ENCODE measurements at regions not wholly inside any gene's neighbourhood (a gene's known extent, or its start where the extent isn't known, plus 50 kb on each side); places are given as distances from the start of the nearest gene placed in this dataset.
A peak's percentile ranks its signal among the peaks of the same experiment; 100 is the strongest.

DNA sequence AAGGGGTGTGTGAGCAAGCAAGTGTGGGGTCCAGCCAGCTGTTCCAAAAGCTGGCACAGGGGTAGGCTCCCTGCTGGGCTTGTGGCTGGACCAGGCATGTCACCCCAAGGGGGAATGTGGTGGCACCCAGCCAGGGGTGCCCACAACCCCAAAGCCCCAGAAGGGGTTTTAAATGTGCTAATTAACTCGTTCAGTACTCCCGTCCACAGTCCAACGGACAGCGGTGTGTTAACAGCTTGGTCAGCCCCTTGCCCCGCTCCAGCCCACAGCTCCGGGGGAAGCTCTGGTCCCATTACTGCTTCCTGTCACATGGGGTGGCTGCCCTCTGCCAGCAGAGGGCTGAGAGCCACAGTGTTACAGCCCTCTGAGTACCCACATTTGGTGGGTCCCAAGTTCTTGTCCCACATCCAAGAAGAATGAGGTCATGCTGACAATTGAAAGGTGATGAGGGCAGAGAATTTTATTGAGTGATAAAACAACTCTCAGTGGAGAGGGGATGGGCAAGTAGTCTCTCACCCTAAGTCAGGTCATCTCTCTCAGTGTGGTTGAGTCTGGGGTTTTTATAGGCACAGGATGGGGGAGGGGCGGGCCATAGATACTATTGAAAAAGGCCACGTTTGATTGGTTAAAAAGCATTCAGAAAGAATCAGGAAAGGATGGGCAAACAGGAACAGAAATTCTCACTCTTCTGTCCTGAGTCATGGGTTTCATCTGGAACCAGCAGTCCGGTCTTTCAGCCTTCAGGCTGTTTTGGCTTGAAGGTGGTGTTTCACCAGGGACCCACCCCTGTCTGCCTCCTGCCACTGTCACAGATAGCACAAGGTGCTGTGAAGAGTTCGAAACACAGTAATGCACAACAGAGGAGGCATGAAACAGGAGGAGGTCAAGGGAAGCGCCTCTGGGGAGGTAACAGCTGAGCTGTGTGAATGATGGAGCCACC lies 238.5 kb downstream of the NFATC2 start:
- H3K4me1 Mint-ChIP-seq = peaks cover 39% of the 10 kb centered on the region
- TF ChIP-seq, protein P1, sequence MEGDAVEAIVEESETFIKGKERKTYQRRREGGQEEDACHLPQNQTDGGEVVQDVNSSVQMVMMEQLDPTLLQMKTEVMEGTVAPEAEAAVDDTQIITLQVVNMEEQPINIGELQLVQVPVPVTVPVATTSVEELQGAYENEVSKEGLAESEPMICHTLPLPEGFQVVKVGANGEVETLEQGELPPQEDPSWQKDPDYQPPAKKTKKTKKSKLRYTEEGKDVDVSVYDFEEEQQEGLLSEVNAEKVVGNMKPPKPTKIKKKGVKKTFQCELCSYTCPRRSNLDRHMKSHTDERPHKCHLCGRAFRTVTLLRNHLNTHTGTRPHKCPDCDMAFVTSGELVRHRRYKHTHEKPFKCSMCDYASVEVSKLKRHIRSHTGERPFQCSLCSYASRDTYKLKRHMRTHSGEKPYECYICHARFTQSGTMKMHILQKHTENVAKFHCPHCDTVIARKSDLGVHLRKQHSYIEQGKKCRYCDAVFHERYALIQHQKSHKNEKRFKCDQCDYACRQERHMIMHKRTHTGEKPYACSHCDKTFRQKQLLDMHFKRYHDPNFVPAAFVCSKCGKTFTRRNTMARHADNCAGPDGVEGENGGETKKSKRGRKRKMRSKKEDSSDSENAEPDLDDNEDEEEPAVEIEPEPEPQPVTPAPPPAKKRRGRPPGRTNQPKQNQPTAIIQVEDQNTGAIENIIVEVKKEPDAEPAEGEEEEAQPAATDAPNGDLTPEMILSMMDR (conservative IDR thresholded peaks at IDR 0.05) = peak; percentile 15
- H3K27ac Mint-ChIP-seq = peak overlapping the region; percentile 96
- no peaks in the 10 kb centered on the region for H3K27me3 Mint-ChIP-seq (ENCODE audit: insufficient read depth)
- Histone ChIP-seq H3K9me3 (ENCODE audit: control insufficient read depth, low read length) (peaks cover 56% of the 10 kb centered on the region), H3K4me3 (ENCODE audit: low read length) (peak overlapping the region; percentile 77), H3K36me3 (ENCODE audit: control insufficient read depth, insufficient read depth, low read length) (no peaks in the 10 kb centered on the region), H3K27me3 (ENCODE audit: control insufficient read depth, insufficient read depth, low read length, poor library complexity, severe bottlenecking) (no peaks in the 10 kb centered on the region), H3K9ac (ENCODE audit: extremely low read depth, low read length, poor library complexity, severe bottlenecking) (peak overlapping the region; percentile 69), H3K4me1 (ENCODE audit: control insufficient read depth, insufficient read depth, low read length) (peaks cover 19% of the 10 kb centered on the region), H3K27ac (ENCODE audit: low read depth, low read length) (no peak overlapping the region)
- 91 to 99% methylated on average over 10 to 11 of the region's 11 CpGs for WGBS, 2 experiments (ENCODE audit: insufficient coverage in 1 of 2, insufficient read length in 1 of 2)
- H3K9me3 Mint-ChIP-seq = peaks cover 60% of the 10 kb centered on the region
- H3K4me3 Mint-ChIP-seq = no peak overlapping the region
- peaks cover 25% of the 10 kb centered on the region for H3K36me3 Mint-ChIP-seq (ENCODE audit: low read depth)
- DNase-seq = no peak

DNA sequence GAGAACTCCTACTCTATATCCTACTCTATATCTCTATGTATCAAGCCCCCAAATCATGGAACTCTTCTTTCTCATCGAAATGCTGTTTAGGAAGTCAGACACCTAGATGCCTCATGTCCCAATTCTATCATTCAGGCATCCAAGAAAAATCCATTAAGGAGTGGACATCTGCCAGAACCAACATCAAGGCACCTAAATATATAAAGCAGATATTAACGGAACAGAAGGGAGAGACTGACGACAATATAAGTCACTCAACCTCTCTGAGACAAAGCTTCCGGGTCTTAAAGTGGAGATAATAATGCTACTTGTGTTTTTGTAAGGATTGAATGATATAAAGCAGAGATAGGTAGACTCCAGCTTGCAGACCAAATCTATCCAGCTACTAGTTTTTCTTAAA lies 241.5 kb downstream of the NFATC2 start:
- H3K27me3 Mint-ChIP-seq (ENCODE audit: insufficient read depth) = no peaks in the 10 kb centered on the region
- Histone ChIP-seq H3K36me3 (ENCODE audit: control insufficient read depth, insufficient read depth, low read length) (no peaks in the 10 kb centered on the region), H3K27me3 (ENCODE audit: control insufficient read depth, insufficient read depth, low read length, poor library complexity, severe bottlenecking) (no peaks in the 10 kb centered on the region), H3K4me3 (ENCODE audit: low read length) (peak overlapping the region; percentile 44), H3K9ac (ENCODE audit: extremely low read depth, low read length, poor library complexity, severe bottlenecking) (no peak overlapping the region), H3K4me1 (ENCODE audit: control insufficient read depth, insufficient read depth, low read length) (peaks cover 7% of the 10 kb centered on the region), H3K27ac (ENCODE audit: low read depth, low read length) (no peak overlapping the region), H3K9me3 (ENCODE audit: control insufficient read depth, low read length) (peaks cover 75% of the 10 kb centered on the region)
- 85 to 90% methylated on average over 3 to 4 of the region's 4 CpGs for WGBS, 2 experiments (ENCODE audit: insufficient coverage in 1 of 2, insufficient read length in 1 of 2)
- peaks cover 27% of the 10 kb centered on the region for H3K36me3 Mint-ChIP-seq (ENCODE audit: low read depth)
- no peak for DNase-seq
- peaks cover 74% of the 10 kb centered on the region for H3K9me3 Mint-ChIP-seq
- TF ChIP-seq, protein P1 (conservative IDR thresholded peaks at IDR 0.05) = no peak
- no peak overlapping the region for H3K27ac Mint-ChIP-seq
- H3K4me1 Mint-ChIP-seq = peaks cover 15% of the 10 kb centered on the region
- H3K4me3 Mint-ChIP-seq = no peak overlapping the region

DNA sequence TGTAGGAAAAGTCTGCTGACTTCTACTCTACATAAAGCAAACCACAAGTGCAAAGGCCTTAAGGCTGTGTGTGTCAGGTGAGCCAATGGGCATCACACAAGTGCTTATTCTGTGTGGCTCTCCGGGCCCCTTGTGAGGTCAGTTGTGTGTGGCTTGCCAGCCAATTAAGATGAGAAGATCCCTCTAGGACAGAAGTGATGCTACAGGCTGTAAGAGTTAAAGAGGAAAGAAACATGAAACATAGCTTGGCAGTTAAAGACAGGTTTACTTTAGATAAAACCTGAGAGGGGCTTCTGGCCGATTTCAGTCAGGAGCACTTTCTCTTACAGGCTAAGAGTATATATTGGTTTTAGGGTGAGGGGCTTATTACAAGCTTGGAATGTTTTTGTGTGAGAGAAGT lies 242.4 kb downstream of the NFATC2 start:
- 88% methylated on average over 2 of the region's 2 CpGs; no CpG with 5 or more reads in 1 of the 2 experiments for WGBS, 2 experiments (ENCODE audit: insufficient coverage in 1 of 2, insufficient read length in 1 of 2)
- H3K9me3 ChIP-seq (ENCODE audit: control insufficient read depth, low read length) = peaks cover 76% of the 10 kb centered on the region
- DNase-seq = no peak
- H3K27me3 ChIP-seq (ENCODE audit: control insufficient read depth, insufficient read depth, low read length, poor library complexity, severe bottlenecking) = no peaks in the 10 kb centered on the region
- peaks cover 71% of the 10 kb centered on the region for H3K9me3 Mint-ChIP-seq
- H3K9ac ChIP-seq (ENCODE audit: extremely low read depth, low read length, poor library complexity, severe bottlenecking) = no peak overlapping the region
- peak overlapping the region; percentile 44 for H3K4me3 ChIP-seq (ENCODE audit: low read length)
- H3K27ac ChIP-seq (ENCODE audit: low read depth, low read length) = no peak overlapping the region
- H3K4me1 ChIP-seq (ENCODE audit: control insufficient read depth, insufficient read depth, low read length) = peaks cover 5% of the 10 kb centered on the region
- TF ChIP-seq, protein P1 (conservative IDR thresholded peaks at IDR 0.05) = no peak
- peaks cover 6% of the 10 kb centered on the region for H3K4me1 Mint-ChIP-seq
- no peaks in the 10 kb centered on the region for H3K27me3 Mint-ChIP-seq (ENCODE audit: insufficient read depth)
- peaks cover 27% of the 10 kb centered on the region for H3K36me3 Mint-ChIP-seq (ENCODE audit: low read depth)
- no peaks in the 10 kb centered on the region for H3K36me3 ChIP-seq (ENCODE audit: control insufficient read depth, insufficient read depth, low read length)
- H3K4me3 Mint-ChIP-seq = no peak overlapping the region
- H3K27ac Mint-ChIP-seq = no peak overlapping the region

Data from endodermal cell (in vitro differentiated cells).